ENCODE measurements at regions not wholly inside any gene's neighbourhood (a gene's known extent, or its start where the extent isn't known, plus 50 kb on each side); places are given as distances from the start of the nearest gene placed in this dataset.

DNA sequence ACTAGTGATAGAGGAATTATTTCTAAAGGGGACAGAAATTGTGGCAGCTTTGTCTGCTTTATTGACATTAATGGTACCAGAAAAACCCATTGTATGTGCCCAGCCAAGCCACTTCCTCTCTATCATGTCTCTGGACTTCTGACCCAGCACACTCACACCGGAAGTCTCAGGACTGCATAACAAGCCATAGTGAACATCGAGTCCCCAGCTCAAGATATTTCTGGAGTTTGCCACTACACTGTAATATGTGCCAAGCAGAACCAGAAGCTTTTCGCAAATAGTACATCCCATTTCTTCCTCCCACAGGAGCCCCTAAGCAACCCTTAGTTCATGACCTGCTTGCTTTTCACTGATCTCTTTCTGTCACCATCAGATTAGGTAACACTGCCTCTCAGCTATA is 187.4 kb upstream of the GHR start:
- no peaks in the 10 kb centered on the region for H3K9me3 ChIP-seq (replicated peaks; ENCODE audit: control insufficient read depth, insufficient read depth, low read length)
- no peaks in the 10 kb centered on the region for H3K9me1 ChIP-seq (replicated peaks; ENCODE audit: control insufficient read depth, extremely low read depth, insufficient read depth, low read length)
- no peak for DNase-seq (ENCODE audit: low read depth, low spot score)
- H3K4me3 ChIP-seq (replicated peaks in 1 of 3; ENCODE audit: insufficient read depth in 1 of 3, low read depth in 1 of 3, low read length in 3 of 3) = no peak overlapping the region
- TF ChIP-seq FOS (IDR thresholded peaks at IDR 0.05; ENCODE audit: borderline replicate concordance, insufficient read depth, low read length) = no peak
- TF ChIP-seq, protein P1, sequence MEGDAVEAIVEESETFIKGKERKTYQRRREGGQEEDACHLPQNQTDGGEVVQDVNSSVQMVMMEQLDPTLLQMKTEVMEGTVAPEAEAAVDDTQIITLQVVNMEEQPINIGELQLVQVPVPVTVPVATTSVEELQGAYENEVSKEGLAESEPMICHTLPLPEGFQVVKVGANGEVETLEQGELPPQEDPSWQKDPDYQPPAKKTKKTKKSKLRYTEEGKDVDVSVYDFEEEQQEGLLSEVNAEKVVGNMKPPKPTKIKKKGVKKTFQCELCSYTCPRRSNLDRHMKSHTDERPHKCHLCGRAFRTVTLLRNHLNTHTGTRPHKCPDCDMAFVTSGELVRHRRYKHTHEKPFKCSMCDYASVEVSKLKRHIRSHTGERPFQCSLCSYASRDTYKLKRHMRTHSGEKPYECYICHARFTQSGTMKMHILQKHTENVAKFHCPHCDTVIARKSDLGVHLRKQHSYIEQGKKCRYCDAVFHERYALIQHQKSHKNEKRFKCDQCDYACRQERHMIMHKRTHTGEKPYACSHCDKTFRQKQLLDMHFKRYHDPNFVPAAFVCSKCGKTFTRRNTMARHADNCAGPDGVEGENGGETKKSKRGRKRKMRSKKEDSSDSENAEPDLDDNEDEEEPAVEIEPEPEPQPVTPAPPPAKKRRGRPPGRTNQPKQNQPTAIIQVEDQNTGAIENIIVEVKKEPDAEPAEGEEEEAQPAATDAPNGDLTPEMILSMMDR (IDR thresholded peaks at IDR 0.05; ENCODE audit: extremely low read depth in 1 of 2, insufficient read depth in 1 of 2, low read depth in 1 of 2, low read length in 2 of 2) = no peak
- TF ChIP-seq POLR2AphosphoS5 (IDR thresholded peaks at IDR 0.05; ENCODE audit: insufficient read depth, low read depth, low read length) = no peak
- TF ChIP-seq MYC (IDR thresholded peaks at IDR 0.05; ENCODE audit: low read depth, low read length) = no peak
- TF ChIP-seq JUN (IDR thresholded peaks at IDR 0.05; ENCODE audit: borderline replicate concordance, insufficient read depth, insufficient read length, low read depth) = no peak
- TF ChIP-seq GATA2 (IDR thresholded peaks at IDR 0.05; ENCODE audit: insufficient read depth, insufficient read length, low read depth, low read length) = no peak
- TF ChIP-seq EZH2 (IDR thresholded peaks at IDR 0.05; ENCODE audit: borderline replicate concordance, low read depth, low read length, severe bottlenecking) = no peak
- TF ChIP-seq POLR2A (IDR thresholded peaks at IDR 0.05; ENCODE audit: low read depth, low read length) = no peak
- TF ChIP-seq MAX (IDR thresholded peaks at IDR 0.05; ENCODE audit: insufficient read depth, insufficient read length) = no peak
- no peaks in the 10 kb centered on the region for H3K79me2 ChIP-seq (ENCODE audit: control insufficient read depth, insufficient read depth, low read length)
- no peaks in the 10 kb centered on the region for H3K4me1 ChIP-seq (ENCODE audit: control insufficient read depth, extremely low read depth, insufficient read depth, low read length)
- ChIA-PET POLR2A (no interaction called here), CTCF (no interaction called here)
- FAIRE-seq = no peak
- H2AFZ ChIP-seq (ENCODE audit: low read depth, low read length) = no peak overlapping the region
- H3K27ac ChIP-seq (ENCODE audit: insufficient read depth, low read depth, low read length) = no peak overlapping the region
- no peaks in the 10 kb centered on the region for H3K36me3 ChIP-seq (ENCODE audit: control insufficient read depth in 2 of 2, extremely low read depth in 1 of 2, insufficient read depth in 2 of 2, low read length in 2 of 2)
- H3K27me3 ChIP-seq (ENCODE audit: control insufficient read depth in 2 of 2, insufficient read depth in 2 of 2, low read length in 2 of 2) = no peaks in the 10 kb centered on the region
- dilution Hi-C loops (cut with MboI; ENCODE audit: extremely low pct_ligation_motif_present, low sequenced_read_pairs) = no loop called here
- no peak overlapping the region for H3K9ac ChIP-seq (replicated peaks; ENCODE audit: extremely low read depth, insufficient read depth, low read length)
- H4K20me1 ChIP-seq (replicated peaks; ENCODE audit: control insufficient read depth, extremely low read depth, insufficient read depth, low read length) = no peaks in the 10 kb centered on the region
- BruUV-seq (replicated peaks) = no TSS peak
- intact Hi-C loops (cut with micrococcal nuclease) = no loop called here
- no peak overlapping the region for H3K4me2 ChIP-seq (ENCODE audit: insufficient read depth, low read length)

Measured in endothelial cell of umbilical vein (primary cell).